ENCODE measurements at regions not wholly inside any gene's neighbourhood (a gene's known extent, or its start where the extent isn't known, plus 50 kb on each side); places are given as distances from the start of the nearest gene placed in this dataset.

GRCh38 chr14:38391334-38391733 lies 135.4 kb upstream of the CLEC14A start:
- H3K4me1 ChIP-seq (ENCODE audit: control insufficient read depth in 1 of 2, insufficient read depth in 2 of 2, low read length in 2 of 2), result no peaks in the 10 kb centered on the region
- no peak for DNase-seq (ENCODE audit: low read depth, low spot score)
- BruUV-seq (replicated peaks), result no TSS peak
- H3K4me3 ChIP-seq (replicated peaks in 1 of 2; ENCODE audit: low read depth in 1 of 2, low read length in 2 of 2), result no peak overlapping the region
- ChIA-PET CTCF (no interaction called here), POLR2A (no interaction called here), RAD21 (ENCODE audit: low non-redundant PET in 1 of 2, low total read pairs in 2 of 2, uncharacterized antibody in 2 of 2, unreplicated experiment in 2 of 2) (no interaction called here)
- H3K27ac ChIP-seq (ENCODE audit: low read depth, low read length), result no peak overlapping the region
- no peaks in the 10 kb centered on the region for H3K9me2 ChIP-seq (ENCODE audit: insufficient read depth)
- intact Hi-C loops (cut with micrococcal nuclease), result no loop called here
- H2AFZ ChIP-seq (ENCODE audit: low read depth, low read length, poor library complexity, severe bottlenecking), result no peak overlapping the region
- TF ChIP-seq EZH2phosphoT487 (IDR thresholded peaks at IDR 0.05; ENCODE audit: borderline replicate concordance), result no peak
- TF ChIP-seq POLR2A (IDR thresholded peaks at IDR 0.05; ENCODE audit: borderline replicate concordance, extremely low read depth, insufficient read depth, insufficient read length), result no peak
- TF ChIP-seq SRF (IDR thresholded peaks at IDR 0.05; ENCODE audit: low read depth), result no peak
- TF ChIP-seq JUND (IDR thresholded peaks at IDR 0.05), result no peak
- no peaks in the 10 kb centered on the region for H3K79me2 ChIP-seq (ENCODE audit: insufficient read depth, low read length)
- H3K9ac ChIP-seq (ENCODE audit: low read length), result no peak overlapping the region
- no peaks in the 10 kb centered on the region for H3K27me3 ChIP-seq (ENCODE audit: insufficient read depth, low read length)
- no peak for ATAC-seq
- no peaks in the 10 kb centered on the region for H3K36me3 ChIP-seq (ENCODE audit: control insufficient read depth in 1 of 2, insufficient read depth in 2 of 2, low read length in 2 of 2)
- H4K20me1 ChIP-seq (ENCODE audit: insufficient read depth), result no peaks in the 10 kb centered on the region
- H3K9me3 ChIP-seq (ENCODE audit: control insufficient read depth in 1 of 2, insufficient read depth in 1 of 2, low read depth in 1 of 2, low read length in 2 of 2), result no peaks in the 10 kb centered on the region; a peak in 1 of 4 replicates
- no peak overlapping the region for H3K4me2 ChIP-seq (ENCODE audit: low read length)

GRCh38 chr14:38389681-38390080 lies 133.8 kb upstream of the CLEC14A start:
- intact Hi-C loops (cut with micrococcal nuclease), result no loop called here
- Histone ChIP-seq H3K27me3 (ENCODE audit: insufficient read depth, low read length) (no peaks in the 10 kb centered on the region), H4K20me1 (ENCODE audit: insufficient read depth) (no peaks in the 10 kb centered on the region), H3K36me3 (ENCODE audit: control insufficient read depth in 1 of 2, insufficient read depth in 2 of 2, low read length in 2 of 2) (no peaks in the 10 kb centered on the region), H3K79me2 (ENCODE audit: insufficient read depth, low read length) (no peaks in the 10 kb centered on the region), H3K9me2 (ENCODE audit: insufficient read depth) (no peaks in the 10 kb centered on the region), H3K9me3 (ENCODE audit: control insufficient read depth in 1 of 2, insufficient read depth in 1 of 2, low read depth in 1 of 2, low read length in 2 of 2) (no peaks in the 10 kb centered on the region; a peak in 1 of 4 replicates), H3K4me3 (replicated peaks in 1 of 2; ENCODE audit: low read depth in 1 of 2, low read length in 2 of 2) (no peak overlapping the region), H3K4me2 (ENCODE audit: low read length) (no peak overlapping the region), H3K9ac (ENCODE audit: low read length) (no peak overlapping the region), H2AFZ (ENCODE audit: low read depth, low read length, poor library complexity, severe bottlenecking) (no peak overlapping the region), H3K27ac (ENCODE audit: low read depth, low read length) (no peak overlapping the region), H3K4me1 (ENCODE audit: control insufficient read depth in 1 of 2, insufficient read depth in 2 of 2, low read length in 2 of 2) (no peaks in the 10 kb centered on the region)
- ChIA-PET CTCF (no interaction called here), RAD21 (ENCODE audit: low non-redundant PET in 1 of 2, low total read pairs in 2 of 2, uncharacterized antibody in 2 of 2, unreplicated experiment in 2 of 2) (no interaction called here), POLR2A (no interaction called here)
- no TSS peak for BruUV-seq (replicated peaks)
- TF ChIP-seq ZNF274 (IDR thresholded peaks at IDR 0.05; ENCODE audit: low read depth, low read length) (no peak), FOSL1 (IDR thresholded peaks at IDR 0.05; ENCODE audit: low read depth) (no peak), EZH2 (IDR thresholded peaks at IDR 0.05) (no peak), ATF3 (IDR thresholded peaks at IDR 0.05) (peak; percentile 9; the same call in 1 of the 2 replicates), CEBPB (IDR thresholded peaks at IDR 0.05; ENCODE audit: low read depth) (no peak)
- ATAC-seq (no peak), DNase-seq (ENCODE audit: low read depth, low spot score) (no peak)

Data from HCT116 (cell line).